Endothelial cell of umbilical vein (primary cell): ENCODE measurements at regions not wholly inside any gene's neighbourhood (a gene's known extent, or its start where the extent isn't known, plus 50 kb on each side); places are given as distances from the start of the nearest gene placed in this dataset.

ENCODE experiments used
- BruUV-seq: library from RNA; stranded (reverse); fragments of 400-500 nt; replicated peaks from 2 replicates; lab custom pipeline; 2021; lab: Mats Ljungman, UMichigan
- CTCF ChIA-PET: fragments of 300-600, 350-600 bp; sonication (Branson Sonifier 250); formaldehyde crosslinking; loops from one replicate; lab custom pipeline; 2021; ENCODE audit warnings: antibody characterized with exemption, inconsistent platforms; lab: Charles Lee
- POLR2A ChIA-PET: fragments of 300-600, 350-600 bp; sonication (Branson Sonifier 250); formaldehyde crosslinking; loops from one replicate; lab custom pipeline; 2021; ENCODE audit warnings: antibody characterized with exemption, inconsistent platforms; lab: Charles Lee
- DNase-seq: peaks from one replicate; pipeline ENCODE4 v3.0.0-alpha.2; 2011; ENCODE audit warnings: low read depth, low spot score
- FAIRE-seq: peaks from 2 replicates; lab custom pipeline; 2011; peaks lifted over from hg19 to GRCh38; lab: Jason Lieb, UNC
- H2AFZ ChIP-seq: 2 replicates; pipeline ENCODE4 v1.6.0; 2012; ENCODE audit warnings: low read depth, low read length, control low read depth, inconsistent platforms
- H3K27ac ChIP-seq: 2 replicates; pipeline ENCODE4 v1.5.1; 2011; ENCODE audit warnings: low read depth, mild to moderate bottlenecking, control low read depth, low read length, moderate library complexity; ENCODE audit not compliant: insufficient read depth
- H3K27me3 ChIP-seq, 2 experiments: 2 replicates each; pipeline versions ENCODE4 v1.6.0 to v1.6.1; 2011; ENCODE audit warnings: low read length in 2 of 2, mixed read lengths in 1 of 2; ENCODE audit not compliant: control insufficient read depth in 2 of 2, insufficient read depth in 2 of 2
- H3K36me3 ChIP-seq, 2 experiments: 2 replicates in 1 of 2; 3 replicates in 1 of 2; pipeline ENCODE4 v1.5.1; 2011; ENCODE audit warnings: low read length in 2 of 2, mild to moderate bottlenecking in 1 of 2, moderate library complexity in 1 of 2; ENCODE audit not compliant: control insufficient read depth in 2 of 2, insufficient read depth in 2 of 2; ENCODE audit errors: extremely low read depth in 1 of 2
- H3K4me1 ChIP-seq: 3 replicates; pipeline ENCODE4 v1.5.1; 2011; ENCODE audit warnings: mild to moderate bottlenecking, low read length; ENCODE audit not compliant: control insufficient read depth, insufficient read depth; ENCODE audit errors: extremely low read depth
- H3K4me2 ChIP-seq: 2 replicates; pipeline ENCODE4 v1.6.1; 2011; ENCODE audit warnings: low read length, control low read depth, mixed read lengths; ENCODE audit not compliant: insufficient read depth
- H3K4me3 ChIP-seq, 3 experiments: fragments of 200-600 bp in 1 of 3; sonication (generic), shearing (Covaris generic) in 1 of 3; replicated peaks in 1 of 3; 2 replicates each; pipeline ENCODE4 v1.5.1; 2011 to 2016; ENCODE audit warnings: control low read depth in 3 of 3, low read length in 3 of 3, mild to moderate bottlenecking in 2 of 3, inconsistent platforms in 1 of 3, low read depth in 1 of 3, moderate library complexity in 1 of 3; ENCODE audit not compliant: insufficient read depth in 1 of 3
- H3K79me2 ChIP-seq: 2 replicates; pipeline ENCODE4 v1.6.0; 2012; ENCODE audit warnings: low read length, inconsistent platforms; ENCODE audit not compliant: control insufficient read depth, insufficient read depth
- H3K9ac ChIP-seq: replicated peaks from 2 replicates; pipeline ENCODE3; 2011; ENCODE audit warnings: low read length, control low read depth; ENCODE audit not compliant: insufficient read depth; ENCODE audit errors: extremely low read depth
- H3K9me1 ChIP-seq: replicated peaks from 3 replicates; pipeline ENCODE4 v1.6.0; 2011; ENCODE audit warnings: mild to moderate bottlenecking, low read length; ENCODE audit not compliant: control insufficient read depth, insufficient read depth; ENCODE audit errors: extremely low read depth
- H3K9me3 ChIP-seq: replicated peaks from 2 replicates; pipeline ENCODE4 v1.5.1; 2012; ENCODE audit warnings: low read length, inconsistent platforms; ENCODE audit not compliant: control insufficient read depth, insufficient read depth
- H4K20me1 ChIP-seq: replicated peaks from 2 replicates; pipeline ENCODE3; 2011; ENCODE audit warnings: mild to moderate bottlenecking, low read length; ENCODE audit not compliant: control insufficient read depth, insufficient read depth; ENCODE audit errors: extremely low read depth
- EZH2 ChIP-seq: IDR thresholded peaks from 2 replicates; pipeline ENCODE4 v1.6.1; 2012; ENCODE audit warnings: borderline replicate concordance, low read depth, mild to moderate bottlenecking, moderate library complexity, low read length, inconsistent platforms; ENCODE audit not compliant: severe bottlenecking
- FOS ChIP-seq: IDR thresholded peaks from 2 replicates; pipeline ENCODE4 v1.6.1; 2011; ENCODE audit warnings: mild to moderate bottlenecking, low read length, moderate library complexity, borderline replicate concordance; ENCODE audit not compliant: insufficient read depth
- GATA2 ChIP-seq: IDR thresholded peaks from 2 replicates; pipeline ENCODE4 v1.7.0; 2011; ENCODE audit warnings: low read depth, mild to moderate bottlenecking, moderate library complexity, mixed read lengths, low read length; ENCODE audit not compliant: insufficient read length, insufficient read depth
- JUN ChIP-seq: IDR thresholded peaks from 2 replicates; pipeline ENCODE4 v1.6.1; 2011; ENCODE audit warnings: borderline replicate concordance, low read depth; ENCODE audit not compliant: insufficient read length, insufficient read depth
- MAX ChIP-seq: IDR thresholded peaks from 2 replicates; pipeline ENCODE4 v1.6.1; 2011; ENCODE audit not compliant: insufficient read depth, insufficient read length
- MYC ChIP-seq: IDR thresholded peaks from one replicate; pipeline ENCODE4 v1.6.1; 2011; ENCODE audit warnings: mild to moderate bottlenecking, low read depth, low read length
- POLR2A ChIP-seq: IDR thresholded peaks from 2 replicates; pipeline ENCODE4 v1.6.1; 2012; ENCODE audit warnings: low read depth, mild to moderate bottlenecking, control low read depth, low read length
- POLR2AphosphoS5 ChIP-seq: IDR thresholded peaks from 2 replicates; pipeline ENCODE4 v1.6.1; 2012; ENCODE audit warnings: low read depth, mild to moderate bottlenecking, control low read depth, low read length, moderate library complexity; ENCODE audit not compliant: insufficient read depth
- dilution Hi-C: fragments of 300-500 bp; cut with MboI; formaldehyde crosslinking; loops from one replicate; pipeline ENCODE4 v1.15.0; 2019; ENCODE audit warnings: low sequenced_read_pairs; ENCODE audit not compliant: extremely low pct_ligation_motif_present
- intact Hi-C: fragments of 100-400 bp; cut with micrococcal nuclease; formaldehyde crosslinking; loops from one replicate; pipeline ENCODE4 v1.10.0; 2022
- TF ChIP-seq, protein P1 (sequence below), 2 donors: IDR thresholded peaks; 1 replicate in 1 of 2; 2 replicates in 1 of 2; pipeline ENCODE4 v1.5.1; 2011; ENCODE audit warnings: low read length in 2 of 2, mild to moderate bottlenecking in 2 of 2, moderate library complexity in 2 of 2, control low read depth in 1 of 2, inconsistent platforms in 1 of 2, low read depth in 1 of 2; ENCODE audit not compliant: insufficient read depth in 1 of 2; ENCODE audit errors: extremely low read depth in 1 of 2

- BruUV-seq, result no TSS peak
- FAIRE-seq (no peak), DNase-seq (no peak)
- H2AFZ ChIP-seq, result no peak overlapping the region
- H3K27ac ChIP-seq, result no peak overlapping the region
- H3K27me3 ChIP-seq, result no peaks in the 10 kb centered on the region
- no peak overlapping the region for H3K9ac ChIP-seq
- H3K79me2 ChIP-seq, result no peaks in the 10 kb centered on the region
- H3K4me1 ChIP-seq, result no peaks in the 10 kb centered on the region
- H3K36me3 ChIP-seq, result no peaks in the 10 kb centered on the region
- H3K9me3 ChIP-seq, result no peaks in the 10 kb centered on the region
- no peaks in the 10 kb centered on the region for H3K9me1 ChIP-seq
- intact Hi-C loops (no loop called here), dilution Hi-C loops (no loop called here)
- ChIA-PET CTCF (no interaction called here), POLR2A (no interaction called here)
- TF ChIP-seq POLR2AphosphoS5 (no peak), FOS (no peak), GATA2 (no peak), EZH2 (no peak), POLR2A (no peak), JUN (no peak), MAX (no peak), MYC (no peak)
- TF ChIP-seq, protein P1, sequence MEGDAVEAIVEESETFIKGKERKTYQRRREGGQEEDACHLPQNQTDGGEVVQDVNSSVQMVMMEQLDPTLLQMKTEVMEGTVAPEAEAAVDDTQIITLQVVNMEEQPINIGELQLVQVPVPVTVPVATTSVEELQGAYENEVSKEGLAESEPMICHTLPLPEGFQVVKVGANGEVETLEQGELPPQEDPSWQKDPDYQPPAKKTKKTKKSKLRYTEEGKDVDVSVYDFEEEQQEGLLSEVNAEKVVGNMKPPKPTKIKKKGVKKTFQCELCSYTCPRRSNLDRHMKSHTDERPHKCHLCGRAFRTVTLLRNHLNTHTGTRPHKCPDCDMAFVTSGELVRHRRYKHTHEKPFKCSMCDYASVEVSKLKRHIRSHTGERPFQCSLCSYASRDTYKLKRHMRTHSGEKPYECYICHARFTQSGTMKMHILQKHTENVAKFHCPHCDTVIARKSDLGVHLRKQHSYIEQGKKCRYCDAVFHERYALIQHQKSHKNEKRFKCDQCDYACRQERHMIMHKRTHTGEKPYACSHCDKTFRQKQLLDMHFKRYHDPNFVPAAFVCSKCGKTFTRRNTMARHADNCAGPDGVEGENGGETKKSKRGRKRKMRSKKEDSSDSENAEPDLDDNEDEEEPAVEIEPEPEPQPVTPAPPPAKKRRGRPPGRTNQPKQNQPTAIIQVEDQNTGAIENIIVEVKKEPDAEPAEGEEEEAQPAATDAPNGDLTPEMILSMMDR (IDR thresholded peaks at IDR 0.05; ENCODE audit: extremely low read depth in 1 of 2, insufficient read depth in 1 of 2, low read depth in 1 of 2, low read length in 2 of 2), result no peak
- H3K4me2 ChIP-seq, result no peak overlapping the region
- H4K20me1 ChIP-seq, result no peaks in the 10 kb centered on the region
- no peak overlapping the region for H3K4me3 ChIP-seq
Observed at GRCh38 chr18:69205925-69206324, 194.8 kb upstream of the DOK6 start.
